Posterior cingulate gyrus (tissue), 11 donors: ENCODE measurements at regions not wholly inside any gene's neighbourhood (a gene's known extent, or its start where the extent isn't known, plus 50 kb on each side); places are given as distances from the start of the nearest gene placed in this dataset.
"Not testable (repeated sequence)": the region's sequence is repeated elsewhere in the genome, so short reads cannot be mapped to it uniquely, and the experiment has no call there.

Source experiments
- DNase-seq, 10 donors: peaks; one replicate each; pipeline versions ENCODE4 v3.0.0 to v3.0.0-alpha.2; 2020 to 2021; ENCODE audit warnings: mixed read lengths in 3 of 10
- intact Hi-C: fragments of 100-400 bp; cut with DNase I; formaldehyde crosslinking; loops from one replicate; pipeline ENCODE4 v1.15.1; 2023

- DNase-seq, result no peak
- intact Hi-C loops, result no loop called here
These were observed 1323.9 kb upstream of the DDX18 start for GRCh38 chr2:116490511-116491145.

GRCh38 chr2:116491292-116491691 lies 1323.2 kb upstream of the DDX18 start:
- no peak for DNase-seq
- intact Hi-C loops, result no loop called here

- no peak for DNase-seq
- intact Hi-C loops, result no loop called here
These were observed 1315.1 kb upstream of the DDX18 start for GRCh38 chr2:116499389-116499788.

- no peak for DNase-seq
- intact Hi-C loops, result no loop called here
These were observed 1304.3 kb upstream of the DDX18 start for GRCh38 chr2:116510117-116510671.

- no peak for DNase-seq
- intact Hi-C loops, result no loop called here
These were observed 1303.1 kb upstream of the DDX18 start for GRCh38 chr2:116511426-116511825.

- no peak for DNase-seq
- intact Hi-C loops, result no loop called here
These were observed 1300.5 kb upstream of the DDX18 start for GRCh38 chr2:116513991-116514390.

- intact Hi-C loops, result no loop called here
These were observed 1296.6 kb upstream of the DDX18 start for GRCh38 chr2:116517936-116518335.

GRCh38 chr2:116537811-116538210 lies 1276.7 kb upstream of the DDX18 start:
- no peak for DNase-seq
- intact Hi-C loops, result no loop called here

More at GRCh38 chr2:116517936-116518335, 1296.6 kb upstream of the DDX18 start:
- DNase-seq, result no peak

- intact Hi-C loops, result no loop called here
- no peak for DNase-seq
These were observed 1269.0 kb upstream of the DDX18 start for GRCh38 chr2:116545286-116546068.

- peak in 1 of 10 donors; percentile 44 for DNase-seq
These were observed 1261.6 kb upstream of the DDX18 start for GRCh38 chr2:116552738-116553419.

GRCh38 chr2:116580209-116580608 lies 1234.3 kb upstream of the DDX18 start:
- DNase-seq, result no peak
- intact Hi-C loops, result no loop called here

More at GRCh38 chr2:116552738-116553419, 1261.6 kb upstream of the DDX18 start:
- intact Hi-C loops, result not testable (repeated sequence)

- intact Hi-C loops, result no loop called here
- no peak for DNase-seq
These were observed 1231.6 kb upstream of the DDX18 start for GRCh38 chr2:116582850-116583249.

- intact Hi-C loops, result no loop called here
- DNase-seq, result no peak
These were observed 1228.7 kb upstream of the DDX18 start for GRCh38 chr2:116585669-116586327.

- DNase-seq, result no peak
- intact Hi-C loops, result no loop called here
These were observed 1228.2 kb upstream of the DDX18 start for GRCh38 chr2:116586328-116586689.
